Sigmoid colon (tissue), 4 donors: ENCODE measurements at regions not wholly inside any gene's neighbourhood (a gene's known extent, or its start where the extent isn't known, plus 50 kb on each side); places are given as distances from the start of the nearest gene placed in this dataset.

ENCODE experiments used
- EP300 ChIP-seq, 4 donors: sonication (generic); formaldehyde crosslinking; IDR thresholded peaks; one replicate each; pipeline ENCODE4 v1.6.1; 2017; ENCODE audit warnings: antibody characterized with exemption in 4 of 4
- POLR2AphosphoS5 ChIP-seq, 4 donors: sonication (generic); formaldehyde crosslinking; IDR thresholded peaks; one replicate each; pipeline ENCODE4 v1.6.1; 2017; ENCODE audit warnings: antibody characterized with exemption in 4 of 4
- TF ChIP-seq, protein P1 (sequence below), 4 experiments: fragments of 450-650 bp in 3 of 4; fragments of 200-600 bp in 1 of 4; IDR thresholded peaks; one replicate each; pipeline ENCODE4 v1.5.1; 2016 to 2019; ENCODE audit warnings: antibody characterized with exemption in 4 of 4, mild to moderate bottlenecking in 3 of 4, moderate library complexity in 2 of 4

DNA sequence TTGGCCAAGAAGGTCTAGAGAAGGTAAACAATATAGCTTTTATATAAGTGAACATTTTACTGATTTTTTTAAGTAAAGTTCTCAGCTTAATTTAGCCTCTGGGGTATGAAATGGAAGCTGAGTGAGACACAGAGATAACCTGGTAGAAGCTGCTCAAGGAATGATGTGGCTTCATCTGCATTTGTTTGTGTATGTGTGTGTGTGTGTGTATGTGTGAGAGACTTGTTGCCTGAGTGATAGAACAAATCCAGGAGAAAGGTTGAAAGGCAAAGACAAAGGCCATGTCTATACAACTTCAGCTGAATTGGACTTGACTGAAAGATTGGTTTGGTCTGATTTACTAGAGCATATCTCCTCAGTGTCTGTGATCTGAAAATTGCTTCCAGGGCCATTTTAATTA lies 63.6 kb downstream of the PCDH7 start:
- TF ChIP-seq, protein P1, sequence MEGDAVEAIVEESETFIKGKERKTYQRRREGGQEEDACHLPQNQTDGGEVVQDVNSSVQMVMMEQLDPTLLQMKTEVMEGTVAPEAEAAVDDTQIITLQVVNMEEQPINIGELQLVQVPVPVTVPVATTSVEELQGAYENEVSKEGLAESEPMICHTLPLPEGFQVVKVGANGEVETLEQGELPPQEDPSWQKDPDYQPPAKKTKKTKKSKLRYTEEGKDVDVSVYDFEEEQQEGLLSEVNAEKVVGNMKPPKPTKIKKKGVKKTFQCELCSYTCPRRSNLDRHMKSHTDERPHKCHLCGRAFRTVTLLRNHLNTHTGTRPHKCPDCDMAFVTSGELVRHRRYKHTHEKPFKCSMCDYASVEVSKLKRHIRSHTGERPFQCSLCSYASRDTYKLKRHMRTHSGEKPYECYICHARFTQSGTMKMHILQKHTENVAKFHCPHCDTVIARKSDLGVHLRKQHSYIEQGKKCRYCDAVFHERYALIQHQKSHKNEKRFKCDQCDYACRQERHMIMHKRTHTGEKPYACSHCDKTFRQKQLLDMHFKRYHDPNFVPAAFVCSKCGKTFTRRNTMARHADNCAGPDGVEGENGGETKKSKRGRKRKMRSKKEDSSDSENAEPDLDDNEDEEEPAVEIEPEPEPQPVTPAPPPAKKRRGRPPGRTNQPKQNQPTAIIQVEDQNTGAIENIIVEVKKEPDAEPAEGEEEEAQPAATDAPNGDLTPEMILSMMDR (IDR thresholded peaks at IDR 0.05), result no peak
- TF ChIP-seq EP300 (IDR thresholded peaks at IDR 0.05) (no peak), POLR2AphosphoS5 (IDR thresholded peaks at IDR 0.05) (no peak)
